ENCODE measurements at regions not wholly inside any gene's neighbourhood (a gene's known extent, or its start where the extent isn't known, plus 50 kb on each side); places are given as distances from the start of the nearest gene placed in this dataset.

GRCh38 chr3:157746391-157746790 lies 243.2 kb upstream of the VEPH1 start:
- no peak for DNase-seq (ENCODE audit: low read depth in 2 of 2, low spot score in 1 of 2)

- DNase-seq (ENCODE audit: low read depth in 2 of 2, low spot score in 1 of 2): no peak
Measured at GRCh38 chr3:157741607-157742006, 238.4 kb upstream of the VEPH1 start.

GRCh38 chr3:157738441-157738840 lies 235.2 kb upstream of the VEPH1 start:
- DNase-seq (ENCODE audit: low read depth in 2 of 2, low spot score in 1 of 2): no peak

GRCh38 chr3:157718800-157719199 lies 215.6 kb upstream of the VEPH1 start:
- no peak for DNase-seq (ENCODE audit: low read depth in 2 of 2, low spot score in 1 of 2)

- DNase-seq (ENCODE audit: low read depth in 2 of 2, low spot score in 1 of 2): no peak
Measured at GRCh38 chr3:157713101-157713500, 209.9 kb upstream of the VEPH1 start.

- no peak for DNase-seq (ENCODE audit: low read depth in 2 of 2, low spot score in 1 of 2)
Measured at GRCh38 chr3:157705258-157705657, 202.0 kb upstream of the VEPH1 start.

- no peak for DNase-seq (ENCODE audit: low read depth in 2 of 2, low spot score in 1 of 2)
Measured at GRCh38 chr3:157700405-157700804, 197.2 kb upstream of the VEPH1 start.

- DNase-seq (ENCODE audit: low read depth in 2 of 2, low spot score in 1 of 2): no peak
Measured at GRCh38 chr3:157695586-157695985, 192.4 kb upstream of the VEPH1 start.

GRCh38 chr3:157695103-157695502 lies 191.9 kb upstream of the VEPH1 start:
- DNase-seq (ENCODE audit: low read depth in 2 of 2, low spot score in 1 of 2): no peak

- DNase-seq (ENCODE audit: low read depth in 2 of 2, low spot score in 1 of 2): no peak
Measured at GRCh38 chr3:157693762-157694161, 190.5 kb upstream of the VEPH1 start.

GRCh38 chr3:157692468-157692867 lies 189.3 kb upstream of the VEPH1 start:
- no peak for DNase-seq (ENCODE audit: low read depth in 2 of 2, low spot score in 1 of 2)

- DNase-seq (ENCODE audit: low read depth in 2 of 2, low spot score in 1 of 2): no peak
Measured at GRCh38 chr3:157683668-157684067, 180.5 kb upstream of the VEPH1 start.

- DNase-seq (ENCODE audit: low read depth in 2 of 2, low spot score in 1 of 2): no peak
Measured at GRCh38 chr3:157672061-157672460, 168.8 kb upstream of the VEPH1 start.

- DNase-seq (ENCODE audit: low read depth in 2 of 2, low spot score in 1 of 2): no peak
Measured at GRCh38 chr3:157671656-157672055, 168.4 kb upstream of the VEPH1 start.

GRCh38 chr3:157669416-157669815 lies 166.2 kb upstream of the VEPH1 start:
- no peak for DNase-seq (ENCODE audit: low read depth in 2 of 2, low spot score in 1 of 2)

GRCh38 chr3:157667493-157667892 lies 164.3 kb upstream of the VEPH1 start:
- no peak for DNase-seq (ENCODE audit: low read depth in 2 of 2, low spot score in 1 of 2)

- no peak for DNase-seq (ENCODE audit: low read depth in 2 of 2, low spot score in 1 of 2)
Measured at GRCh38 chr3:157662171-157662570, 159.0 kb upstream of the VEPH1 start.

GRCh38 chr3:157660847-157661246 lies 157.6 kb upstream of the VEPH1 start:
- DNase-seq (ENCODE audit: low read depth in 2 of 2, low spot score in 1 of 2): no peak

GRCh38 chr3:157652366-157652765 lies 149.2 kb upstream of the VEPH1 start:
- no peak for DNase-seq (ENCODE audit: low read depth in 2 of 2, low spot score in 1 of 2)

GRCh38 chr3:157650699-157651098 lies 147.5 kb upstream of the VEPH1 start:
- DNase-seq (ENCODE audit: low read depth in 2 of 2, low spot score in 1 of 2): no peak

GRCh38 chr3:157650172-157650571 lies 147.0 kb upstream of the VEPH1 start:
- DNase-seq (ENCODE audit: low read depth in 2 of 2, low spot score in 1 of 2): no peak

- DNase-seq (ENCODE audit: low read depth in 2 of 2, low spot score in 1 of 2): no peak
Measured at GRCh38 chr3:157649511-157649910, 146.3 kb upstream of the VEPH1 start.

- DNase-seq (ENCODE audit: low read depth in 2 of 2, low spot score in 1 of 2): no peak
Measured at GRCh38 chr3:157647820-157648219, 144.6 kb upstream of the VEPH1 start.

Measured in stimulated activated CD8-positive, alpha-beta memory T cell treated with anti-CD3 and anti-CD28 coated beads, Interleukin-4, amount 100 ng/mL, for 4 hours (primary cell).